DMS 273 (cell line): ENCODE measurements at regions not wholly inside any gene's neighbourhood (a gene's known extent, or its start where the extent isn't known, plus 50 kb on each side); places are given as distances from the start of the nearest gene placed in this dataset.
A peak's percentile ranks its signal among the peaks of the same experiment; 100 is the strongest.
"Not testable (repeated sequence)": the region's sequence is repeated elsewhere in the genome, so short reads cannot be mapped to it uniquely, and the experiment has no call there.

Experiments
- DNase-seq: peaks from one replicate; lab custom pipeline; 2025; ENCODE audit not compliant: unreplicated experiment; lab: John Stamatoyannopoulos, UW

DNA sequence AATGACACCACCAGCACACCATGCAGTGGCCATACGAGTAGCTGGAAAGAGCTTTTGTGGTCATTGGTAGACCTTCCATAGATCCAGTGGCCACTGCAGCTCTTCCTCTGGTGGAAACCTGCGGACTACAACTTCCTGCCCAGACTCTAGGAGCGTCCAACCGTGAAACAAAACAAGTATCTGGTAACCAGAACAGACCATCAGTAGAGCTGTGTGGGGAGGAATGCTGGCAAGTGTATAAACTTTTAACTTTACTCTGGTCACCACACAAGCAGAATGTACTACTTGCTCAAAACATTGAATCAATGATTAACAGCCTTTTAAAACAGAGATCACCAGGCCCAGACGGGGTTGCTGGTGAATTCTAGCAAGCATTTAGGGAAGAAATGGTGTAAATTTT lies 154.7 kb upstream of the DGKB start:
- no peak for DNase-seq

GRCh38 chr7:15054304-15054703 lies 151.8 kb upstream of the DGKB start:
- DNase-seq = not testable (repeated sequence)

DNA sequence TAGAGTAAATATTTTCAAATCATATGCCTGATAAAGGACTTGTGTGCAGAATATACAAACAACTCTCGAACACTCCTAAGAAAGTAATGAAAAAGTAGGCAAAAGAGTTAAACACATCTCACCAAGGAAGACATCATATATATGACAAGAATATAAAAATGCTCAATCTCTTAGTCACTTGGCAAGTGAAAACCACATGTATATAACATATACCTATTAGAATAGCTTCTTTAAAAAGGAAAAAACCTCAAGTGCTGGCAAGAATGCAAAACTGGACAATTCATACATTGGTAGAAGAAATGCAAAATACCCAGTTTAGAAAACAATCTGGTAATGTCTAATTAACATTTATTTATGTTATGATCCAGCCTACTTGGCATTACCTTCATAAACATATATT lies 146.6 kb upstream of the DGKB start:
- DNase-seq = no peak

DNA sequence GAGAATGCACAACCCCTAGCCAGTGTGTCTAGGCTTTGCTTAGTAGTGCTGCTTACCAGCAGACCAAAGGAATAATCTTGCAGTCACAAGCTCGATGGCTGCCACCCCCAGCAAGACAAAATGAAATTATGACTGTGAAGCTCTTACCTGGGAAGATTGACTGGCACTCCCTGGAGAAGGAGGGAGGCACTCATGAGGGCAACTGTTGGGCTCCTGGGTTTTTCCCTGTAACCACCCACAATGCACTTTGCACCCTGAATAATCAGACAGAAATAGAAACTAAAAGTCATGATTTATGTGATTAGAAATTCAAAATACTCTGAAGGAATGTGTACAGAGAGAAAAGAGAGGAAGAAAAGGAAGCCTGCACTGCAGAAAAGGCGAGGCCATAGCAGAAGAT lies 144.3 kb upstream of the DGKB start:
- no peak for DNase-seq

- peak; percentile 48 for DNase-seq
Measured at GRCh38 chr7:15043931-15044330, 141.4 kb upstream of the DGKB start.

- no peak for DNase-seq
Measured at GRCh38 chr7:15042285-15043065, 139.9 kb upstream of the DGKB start.

- no peak for DNase-seq
Measured at GRCh38 chr7:15041226-15041625, 138.7 kb upstream of the DGKB start.

GRCh38 chr7:15035814-15036213 lies 133.3 kb upstream of the DGKB start:
- DNase-seq = no peak

GRCh38 chr7:15033039-15033438 lies 130.5 kb upstream of the DGKB start:
- no peak for DNase-seq

DNA sequence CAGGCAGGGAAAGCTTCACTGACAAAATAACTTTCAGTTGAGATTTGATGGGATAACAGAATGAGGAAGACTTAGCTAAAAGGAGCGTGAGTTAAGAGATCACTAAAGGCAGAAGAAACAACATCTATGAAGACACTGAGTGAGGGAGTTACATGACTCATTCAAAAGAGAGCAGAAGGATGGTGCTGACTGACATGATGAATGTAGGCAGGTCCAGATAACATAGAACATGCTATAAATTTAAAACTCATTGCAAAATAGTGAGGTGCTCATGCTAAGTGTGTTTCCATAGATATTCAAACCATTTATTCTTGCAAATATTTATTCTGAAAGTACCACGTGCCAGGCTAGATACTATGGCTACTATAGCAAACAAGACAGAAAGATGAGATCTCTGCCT lies 116.4 kb upstream of the DGKB start:
- no peak for DNase-seq

DNA sequence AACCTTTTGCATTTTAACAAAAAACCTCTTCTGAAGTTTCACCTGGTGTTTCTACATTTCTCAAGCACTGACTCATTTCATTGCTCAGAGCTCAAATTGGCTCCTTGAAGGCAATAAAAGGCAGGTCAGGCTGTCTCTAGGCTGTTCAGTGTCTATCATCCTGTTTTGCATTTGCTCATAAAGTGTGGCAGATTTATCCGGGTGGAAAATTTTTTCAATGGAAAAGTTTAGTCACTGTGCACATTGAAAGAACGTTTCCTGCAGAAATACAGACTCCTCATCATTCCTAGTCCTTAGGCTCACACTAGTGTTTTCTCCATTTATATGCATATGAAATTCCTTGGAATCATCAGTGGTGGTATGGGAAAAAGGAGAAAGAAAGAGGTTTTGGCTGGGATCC lies 114.2 kb upstream of the DGKB start:
- no peak for DNase-seq

GRCh38 chr7:15016315-15016667 lies 113.7 kb upstream of the DGKB start:
- no peak for DNase-seq

DNA sequence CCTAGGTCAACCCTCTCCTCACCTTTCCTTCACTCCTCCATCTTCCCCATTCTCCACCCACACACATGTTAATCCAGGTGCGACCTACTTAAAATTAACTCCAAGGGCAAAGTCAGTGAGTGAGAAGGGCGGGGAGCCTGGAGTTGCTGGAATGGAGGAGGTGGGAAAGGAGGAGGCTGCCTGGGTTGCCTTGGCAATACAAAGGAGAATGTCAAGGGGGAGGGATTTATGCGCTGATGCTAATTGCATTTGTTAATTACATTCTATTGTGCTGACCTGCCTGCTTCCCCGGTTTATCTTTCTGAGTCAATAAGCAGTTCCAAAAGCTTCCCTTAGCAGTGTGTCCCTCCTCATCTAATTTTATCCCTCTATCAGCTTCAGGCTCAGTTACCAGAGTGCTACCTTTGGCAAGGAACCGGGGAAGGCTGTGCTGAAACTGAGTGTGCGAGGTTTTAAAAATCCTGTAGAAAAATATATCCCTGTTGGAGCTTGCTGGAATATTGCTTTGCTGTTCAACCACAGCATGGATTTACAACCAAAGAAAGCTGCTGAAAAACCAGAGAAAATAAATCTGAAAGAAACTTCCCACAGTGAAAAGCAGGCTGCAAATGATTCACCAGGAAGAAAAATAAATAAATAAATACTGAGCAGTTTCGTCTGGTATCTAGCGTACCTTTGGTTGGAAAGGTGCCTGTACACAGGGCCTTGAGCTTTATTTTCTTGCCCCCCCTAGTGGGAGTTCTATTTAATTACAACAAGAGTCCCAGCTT lies 113.2 kb upstream of the DGKB start:
- peak; percentile 93 for DNase-seq

DNA sequence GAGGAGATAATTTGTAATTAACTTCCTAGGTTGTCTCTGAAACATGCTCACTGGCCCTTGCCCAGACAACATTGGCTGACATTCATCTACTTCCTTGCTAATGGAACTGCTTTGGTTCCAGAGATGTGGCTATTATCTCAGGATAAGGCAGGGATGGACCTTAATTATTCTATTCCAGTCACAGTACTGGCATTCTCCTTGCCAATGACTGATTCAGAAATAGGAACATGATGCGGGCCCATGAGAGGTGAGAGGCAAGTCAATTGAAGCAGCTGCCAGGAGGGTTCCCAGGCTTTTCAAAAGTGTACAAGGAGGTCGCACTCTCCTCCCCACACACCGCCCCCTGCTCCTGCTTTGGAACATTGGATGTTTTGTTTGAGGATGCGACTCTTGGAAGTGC lies 109.6 kb upstream of the DGKB start:
- no peak for DNase-seq

- no peak for DNase-seq
Measured at GRCh38 chr7:15011289-15011688, 108.7 kb upstream of the DGKB start.

- DNase-seq = peak; percentile 49
Measured at GRCh38 chr7:15007507-15007906, 105.0 kb upstream of the DGKB start.

- no peak for DNase-seq
Measured at GRCh38 chr7:15005672-15006071, 103.1 kb upstream of the DGKB start.

GRCh38 chr7:15000157-15000556 lies 97.6 kb upstream of the DGKB start:
- DNase-seq = no peak

DNA sequence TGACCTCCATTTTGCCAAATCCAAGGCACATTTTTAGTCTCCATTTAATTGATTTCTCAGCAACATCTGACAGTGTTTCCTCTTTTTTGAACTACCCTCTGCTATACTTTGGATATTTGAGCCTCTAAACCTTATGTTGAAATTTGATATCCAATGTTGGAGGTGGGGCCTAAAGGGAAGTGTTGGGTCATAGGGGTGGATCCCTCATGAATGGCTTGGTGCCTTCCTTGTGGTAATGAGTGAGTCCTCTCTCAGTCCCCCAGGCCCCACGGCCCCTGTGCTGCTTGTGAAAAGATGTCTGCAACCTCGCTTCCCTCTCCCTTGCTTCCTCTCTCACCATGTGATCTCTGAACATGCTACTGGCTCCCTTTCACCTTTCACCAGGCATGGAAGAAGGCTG lies 96.8 kb upstream of the DGKB start:
- DNase-seq = no peak

GRCh38 chr7:14995774-14996173 lies 93.2 kb upstream of the DGKB start:
- no peak for DNase-seq

DNA sequence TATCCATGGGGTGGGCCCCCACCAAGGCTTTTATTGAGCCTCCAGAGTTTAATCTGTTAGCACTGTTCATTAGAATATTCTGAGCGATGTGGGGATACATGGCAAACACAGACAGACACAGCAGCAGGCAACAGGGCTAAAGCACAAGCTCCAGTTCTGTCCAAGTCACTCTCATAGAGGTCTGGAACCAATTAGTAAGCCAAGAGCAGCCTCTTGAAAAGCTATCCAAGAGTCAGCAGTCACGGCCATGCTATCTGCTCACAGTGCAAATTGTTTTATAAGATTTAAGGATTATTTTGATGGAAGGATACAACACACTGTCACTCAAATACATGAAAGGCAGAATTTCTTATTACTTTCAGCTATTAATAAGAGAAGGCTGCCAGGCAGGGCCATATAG lies 86.4 kb upstream of the DGKB start:
- no peak for DNase-seq

DNA sequence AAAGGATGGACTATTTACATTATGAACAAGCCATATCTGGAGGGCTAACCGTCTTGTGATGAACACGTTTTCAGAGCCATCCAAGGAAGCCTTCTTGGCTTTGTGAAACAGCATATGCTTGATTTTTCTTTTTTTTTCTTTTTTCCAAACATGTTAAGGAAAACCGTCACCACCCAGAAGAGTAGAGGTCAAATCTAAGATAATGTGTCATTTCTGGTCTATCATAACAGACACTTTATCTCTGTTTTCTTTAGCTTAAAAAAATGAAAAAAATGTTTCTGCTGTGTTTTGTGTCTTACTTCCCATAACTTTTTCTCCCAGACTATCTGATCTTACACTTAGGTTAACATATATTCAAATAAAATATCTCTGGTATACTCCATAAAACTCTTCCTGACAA lies 76.1 kb upstream of the DGKB start:
- no peak for DNase-seq

- DNase-seq = no peak
Measured at GRCh38 chr7:14974688-14975087, 72.1 kb upstream of the DGKB start.
